Small intestine (tissue), 7 donors: ENCODE measurements at regions not wholly inside any gene's neighbourhood (a gene's known extent, or its start where the extent isn't known, plus 50 kb on each side); places are given as distances from the start of the nearest gene placed in this dataset.

Experiments used
- DNase-seq, 2 donors: peaks; one replicate each; pipeline versions ENCODE4 v3.0.0 to v3.0.0-alpha.2; 2013
- FAIRE-seq: peaks from 2 replicates; lab custom pipeline; 2012; peaks lifted over from hg19 to GRCh38; lab: Jason Lieb, UNC
- H3K27ac ChIP-seq, 3 donors: one replicate each; pipeline ENCODE4 v1.5.1; 2013; ENCODE audit warnings: low read length in 2 of 3, mild to moderate bottlenecking in 2 of 3, control low read depth in 1 of 3, inconsistent platforms in 1 of 3, low read depth in 1 of 3, moderate library complexity in 1 of 3
- H3K27me3 ChIP-seq, 3 donors: one replicate each; pipeline ENCODE4 v1.6.1; 2013; ENCODE audit warnings: low read length in 3 of 3, inconsistent platforms in 1 of 3; ENCODE audit not compliant: control insufficient read depth in 3 of 3, insufficient read depth in 3 of 3
- H3K36me3 ChIP-seq, 3 donors: one replicate each; pipeline ENCODE4 v1.6.1; 2013; ENCODE audit warnings: low read length in 3 of 3, inconsistent platforms in 1 of 3, low read depth in 1 of 3, mild to moderate bottlenecking in 1 of 3, moderate library complexity in 1 of 3; ENCODE audit not compliant: control insufficient read depth in 3 of 3, insufficient read depth in 2 of 3
- H3K4me1 ChIP-seq, 3 donors: one replicate each; pipeline ENCODE4 v1.6.1; 2013; ENCODE audit warnings: low read length in 2 of 3, inconsistent platforms in 1 of 3, low read depth in 1 of 3, mild to moderate bottlenecking in 1 of 3, moderate library complexity in 1 of 3; ENCODE audit not compliant: control insufficient read depth in 3 of 3, insufficient read depth in 2 of 3
- H3K4me3 ChIP-seq, 3 donors: one replicate each; pipeline ENCODE4 v1.5.1; 2013; ENCODE audit warnings: low read length in 3 of 3, control low read depth in 1 of 3, inconsistent platforms in 1 of 3, low read depth in 1 of 3, mild to moderate bottlenecking in 1 of 3, moderate library complexity in 1 of 3
- H3K9me3 ChIP-seq, 2 donors: one replicate each; pipeline ENCODE4 v1.6.1; 2013; ENCODE audit warnings: low read depth in 1 of 2, low read length in 1 of 2; ENCODE audit not compliant: control insufficient read depth in 2 of 2, insufficient read depth in 1 of 2
- WGBS, 3 donors: extraction: QIAGEN DNeasy Blood & Tissue Kit; methylation state at CpG; one replicate each; pipeline ENCODE4 v1.1.7; 2013; 5-methylcytosine and 5-hydroxymethylcytosine counted together
- donor health status: healthy with polysubstance abuse.
- donor health status: control.
- donor health status: control.
- donor health status: Bipolar disorder and iron deficiency.
- donor health status: healthy.

GRCh38 chr7:42485301-42485766 lies 248.3 kb upstream of the GLI3 start:
- Histone ChIP-seq H3K9me3 (no peaks in the 10 kb centered on the region), H3K4me1 (no peaks in the 10 kb centered on the region), H3K4me3 (no peak overlapping the region), H3K27ac (no peak overlapping the region), H3K27me3 (no peaks in the 10 kb centered on the region), H3K36me3 (no peaks in the 10 kb centered on the region)
- FAIRE-seq (no peak), DNase-seq (no peak)

DNA sequence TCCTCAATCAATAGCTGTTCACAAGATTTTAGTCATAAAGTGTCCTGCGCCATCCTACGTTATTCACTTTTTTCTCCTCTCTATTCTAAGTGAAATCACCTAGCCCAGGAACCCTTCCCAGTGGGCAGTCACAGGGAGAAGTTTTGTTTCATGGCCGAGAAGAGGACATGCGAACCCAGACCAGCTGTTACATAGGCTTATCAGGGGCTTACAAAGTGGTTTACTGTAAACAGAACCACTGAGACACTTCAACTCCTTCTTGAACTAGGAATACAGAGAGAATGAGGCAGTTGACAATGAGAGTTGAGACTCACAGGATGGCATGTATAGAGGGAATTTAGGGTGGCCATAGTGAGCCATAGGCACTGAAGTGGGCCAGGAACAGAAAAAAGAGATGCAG lies 246.9 kb upstream of the GLI3 start:
- H3K4me1 ChIP-seq = no peaks in the 10 kb centered on the region
- H3K4me3 ChIP-seq = no peak overlapping the region
- no peak for FAIRE-seq
- no peaks in the 10 kb centered on the region for H3K36me3 ChIP-seq
- DNase-seq = no peak
- WGBS, 3 donors = 70 to 84% (median 70%) methylated on average over 4 of the region's 4 CpGs
- H3K27ac ChIP-seq = no peak overlapping the region
- no peaks in the 10 kb centered on the region for H3K27me3 ChIP-seq
- H3K9me3 ChIP-seq = no peaks in the 10 kb centered on the region

DNA sequence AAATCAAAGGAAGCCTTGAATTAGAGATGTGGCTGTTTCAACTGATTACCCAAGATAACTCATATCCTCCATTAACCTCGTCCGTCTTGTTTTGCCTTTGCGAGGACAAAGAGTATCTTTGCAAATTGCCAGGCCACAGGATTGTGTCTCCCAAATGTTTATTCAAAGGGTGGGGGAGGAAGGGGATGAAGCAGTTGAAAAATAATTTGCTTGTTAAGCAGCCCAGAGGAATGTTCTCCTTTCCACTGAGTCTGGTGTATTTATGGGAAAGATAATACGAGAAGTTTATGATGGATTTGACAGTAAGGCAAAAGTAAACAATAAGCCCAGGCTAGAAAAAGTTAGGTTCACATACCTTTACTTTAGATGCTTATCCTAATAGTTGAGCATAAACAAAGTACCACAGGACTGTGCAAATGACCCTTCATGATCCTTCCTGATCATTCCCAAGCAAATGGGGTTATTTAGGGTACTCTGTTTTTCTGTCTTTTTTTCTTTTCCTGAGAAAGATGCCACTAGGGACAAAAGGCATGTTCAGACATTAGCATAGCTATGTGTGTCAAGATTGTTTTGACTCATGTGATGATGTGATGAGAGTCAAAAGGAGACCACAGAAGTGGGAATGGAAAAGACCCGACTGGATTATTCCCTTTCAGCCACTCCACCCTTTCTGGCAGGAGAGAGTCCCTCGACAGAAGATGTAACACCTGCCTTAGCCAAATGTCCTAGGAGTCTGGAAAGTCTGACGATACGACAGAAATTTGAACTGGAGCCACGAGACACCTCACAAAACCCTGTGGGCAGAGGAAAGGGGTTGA lies 243.0 kb upstream of the GLI3 start:
- no peaks in the 10 kb centered on the region for H3K27me3 ChIP-seq
- no peaks in the 10 kb centered on the region for H3K9me3 ChIP-seq
- no peak overlapping the region for H3K4me3 ChIP-seq
- FAIRE-seq (no peak), DNase-seq (no peak)
- H3K4me1 ChIP-seq = no peaks in the 10 kb centered on the region
- no peaks in the 10 kb centered on the region for H3K36me3 ChIP-seq
- 48 to 51% (median 50%) methylated on average over 9 of the region's 9 CpGs for WGBS, 3 donors
- peak overlapping the region in 1 of 3 donors; percentile 55 for H3K27ac ChIP-seq

GRCh38 chr7:42479452-42479815 lies 242.4 kb upstream of the GLI3 start:
- no peaks in the 10 kb centered on the region for H3K27me3 ChIP-seq
- no peak for FAIRE-seq
- WGBS, 3 donors = 47 to 52% (median 47%) methylated on average over 3 of the region's 3 CpGs

GRCh38 chr7:42478717-42479116 lies 241.7 kb upstream of the GLI3 start:
- WGBS, 3 donors = 82 to 96% (median 88%) methylated on average over 6 of the region's 6 CpGs
- H3K27me3 ChIP-seq = no peaks in the 10 kb centered on the region
- H3K4me1 ChIP-seq = no peaks in the 10 kb centered on the region
- FAIRE-seq (no peak), DNase-seq (no peak)
- no peaks in the 10 kb centered on the region for H3K36me3 ChIP-seq
- no peak overlapping the region for H3K27ac ChIP-seq
- H3K4me3 ChIP-seq = no peak overlapping the region
- H3K9me3 ChIP-seq = no peaks in the 10 kb centered on the region

More at GRCh38 chr7:42479452-42479815, 242.4 kb upstream of the GLI3 start:
- Histone ChIP-seq H3K9me3 (no peaks in the 10 kb centered on the region), H3K4me1 (no peaks in the 10 kb centered on the region), H3K36me3 (no peaks in the 10 kb centered on the region), H3K27ac (peak overlapping the region in 1 of 3 donors; percentile 52), H3K4me3 (no peak overlapping the region)
- no peak for DNase-seq

- H3K36me3 ChIP-seq = no peaks in the 10 kb centered on the region
- no peaks in the 10 kb centered on the region for H3K4me1 ChIP-seq
- no peak for FAIRE-seq
- no peak overlapping the region for H3K27ac ChIP-seq
- H3K9me3 ChIP-seq = no peaks in the 10 kb centered on the region
- WGBS, 3 donors = 53 to 91% (median 66%) methylated on average over 2 of the region's 2 CpGs
- no peaks in the 10 kb centered on the region for H3K27me3 ChIP-seq
- no peak for DNase-seq
- H3K4me3 ChIP-seq = no peak overlapping the region
Observed at GRCh38 chr7:42476255-42476654, 239.2 kb upstream of the GLI3 start.

DNA sequence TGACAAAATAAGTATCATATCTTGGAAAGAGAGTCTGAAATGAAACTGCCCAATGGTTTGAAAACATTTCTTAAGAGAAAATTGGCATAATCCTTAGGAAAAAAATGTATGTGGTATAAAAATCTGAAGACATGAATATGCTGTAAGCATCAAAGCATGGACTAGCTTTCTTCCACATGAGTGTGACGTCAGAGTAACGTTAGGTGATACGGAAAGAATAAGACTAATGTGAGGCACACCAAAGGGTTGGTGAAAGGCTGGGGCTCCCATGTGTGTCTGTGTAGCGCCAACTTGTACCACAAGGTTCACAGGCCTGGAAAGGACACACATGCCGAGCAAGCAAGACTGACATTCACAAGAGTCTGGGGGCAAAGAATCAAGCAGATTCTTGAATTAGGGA lies 238.1 kb upstream of the GLI3 start:
- 84 to 91% (median 87%) methylated on average over 5 of the region's 5 CpGs for WGBS, 3 donors
- no peak overlapping the region for H3K27ac ChIP-seq
- H3K4me3 ChIP-seq = no peak overlapping the region
- FAIRE-seq = no peak
- DNase-seq = no peak
- no peaks in the 10 kb centered on the region for H3K4me1 ChIP-seq
- no peaks in the 10 kb centered on the region for H3K9me3 ChIP-seq
- no peaks in the 10 kb centered on the region for H3K36me3 ChIP-seq
- no peaks in the 10 kb centered on the region for H3K27me3 ChIP-seq

DNA sequence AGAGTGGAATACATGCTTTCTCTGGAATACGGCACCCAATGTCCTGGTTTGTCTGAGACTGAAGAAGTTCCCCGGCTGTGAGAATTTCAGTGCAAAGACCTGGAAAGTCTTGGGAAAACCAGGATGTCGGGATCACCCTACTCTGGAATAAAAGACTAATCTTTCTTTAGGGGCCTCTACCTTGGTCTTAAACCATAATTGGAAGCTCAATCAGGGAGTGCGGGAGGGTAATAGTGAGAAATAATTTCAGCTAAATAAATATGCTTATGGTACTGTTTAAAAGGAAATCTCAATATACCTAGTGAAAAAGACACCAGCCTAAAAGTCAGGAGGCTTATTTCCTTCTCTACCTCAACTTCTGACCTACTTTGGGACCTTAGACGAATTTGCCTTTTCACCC lies 236.1 kb upstream of the GLI3 start:
- H3K27me3 ChIP-seq = no peaks in the 10 kb centered on the region
- H3K36me3 ChIP-seq = no peaks in the 10 kb centered on the region
- whole genome bisulfite sequencing, 3 donors = 86 to 89% (median 88%) methylated on average over 5 of the region's 5 CpGs
- no peaks in the 10 kb centered on the region for H3K4me1 ChIP-seq
- no peaks in the 10 kb centered on the region for H3K9me3 ChIP-seq
- no peak for DNase-seq
- no peak overlapping the region for H3K4me3 ChIP-seq
- H3K27ac ChIP-seq = no peak overlapping the region
- FAIRE-seq = no peak
